ENCODE measurements at regions not wholly inside any gene's neighbourhood (a gene's known extent, or its start where the extent isn't known, plus 50 kb on each side); places are given as distances from the start of the nearest gene placed in this dataset.

DNA sequence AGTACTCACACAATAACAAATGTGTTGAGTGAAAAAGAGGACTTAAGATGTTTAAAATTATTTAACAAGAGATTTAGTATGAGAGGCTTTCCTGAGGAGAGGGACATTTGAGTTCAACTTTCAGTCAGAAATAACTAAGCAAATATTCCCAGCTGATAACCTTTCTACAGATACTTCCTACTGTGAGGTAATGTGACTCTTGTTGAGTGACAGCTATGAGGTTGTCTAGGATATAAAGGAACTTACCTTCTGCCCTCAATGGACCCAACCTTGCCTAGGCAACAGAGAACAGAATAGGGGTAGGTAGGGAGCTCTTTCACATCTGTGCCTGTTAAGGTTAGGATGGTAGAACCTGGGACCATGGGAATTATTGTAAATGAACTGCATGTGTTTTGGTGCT, 54.7 kb downstream of the GLUD2 start:
- no peak for DNase-seq (ENCODE audit: low read depth in 3 of 3)

DNA sequence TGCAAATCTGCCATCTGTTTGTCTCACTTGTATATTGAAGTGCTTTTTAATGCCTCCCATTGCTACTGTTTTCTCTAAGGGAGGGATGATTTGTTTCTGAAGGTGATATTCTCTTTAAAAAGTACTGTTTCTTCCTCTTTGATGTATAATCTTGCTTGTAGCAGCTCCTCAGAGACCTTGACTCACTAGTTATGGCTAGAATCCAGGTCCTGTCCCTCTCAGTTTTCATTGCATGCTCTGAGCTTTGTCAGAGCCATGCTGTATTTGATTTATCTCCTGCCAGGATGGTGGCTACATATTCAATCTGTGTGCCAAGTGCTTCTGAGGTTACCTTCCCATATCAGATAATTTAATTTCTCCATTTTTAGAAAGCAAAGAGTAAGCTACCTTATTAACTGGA, 56.0 kb downstream of the GLUD2 start:
- DNase-seq (ENCODE audit: low read depth in 3 of 3): no peak

GRCh38 chrX:121106484-121107235, 59.2 kb downstream of the GLUD2 start:
- DNase-seq (ENCODE audit: low read depth in 3 of 3): no peak

DNA sequence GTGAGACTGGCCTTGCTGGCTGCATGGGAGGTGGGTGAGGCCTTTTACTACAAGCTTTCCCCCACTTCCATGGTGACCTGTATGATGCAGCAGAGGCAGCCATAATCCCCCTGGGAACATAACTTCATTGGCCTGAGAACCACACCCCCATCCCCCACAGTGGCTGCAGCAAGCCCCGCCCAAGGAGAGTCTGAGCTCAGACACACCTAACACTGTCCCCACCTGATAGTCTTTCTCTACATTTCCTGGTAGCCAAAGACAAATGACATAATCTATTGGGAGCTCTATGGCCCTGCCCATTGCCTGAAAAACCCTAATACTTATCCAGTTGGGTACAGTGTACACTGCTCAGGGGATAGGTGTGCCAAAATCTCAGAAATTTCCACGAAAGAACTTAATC, 62.6 kb downstream of the GLUD2 start:
- DNase-seq (ENCODE audit: low read depth in 3 of 3): no peak

DNA sequence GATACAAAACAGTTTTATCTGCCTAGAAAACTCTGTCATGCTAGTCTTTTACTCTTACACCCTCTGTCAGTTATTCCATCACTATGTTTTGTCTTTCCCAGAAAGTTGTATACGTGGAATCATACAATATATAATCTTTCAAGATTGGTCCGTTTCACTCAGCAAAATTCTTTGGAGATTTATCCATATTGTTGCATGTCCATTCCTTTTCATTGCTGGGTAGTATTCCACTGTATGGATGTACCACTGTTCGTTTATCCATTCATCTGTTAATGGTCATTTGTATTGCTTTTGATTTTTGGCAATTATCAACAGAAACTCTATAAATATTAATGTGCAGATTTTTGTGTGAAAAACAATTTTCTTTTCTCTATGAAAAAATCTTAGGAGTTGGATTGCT, 63.1 kb downstream of the GLUD2 start:
- DNase-seq (ENCODE audit: low read depth in 3 of 3): no peak

GRCh38 chrX:121114691-121115090, 67.3 kb downstream of the GLUD2 start:
- no peak for DNase-seq (ENCODE audit: low read depth in 3 of 3)

GRCh38 chrX:121120690-121121605, 73.5 kb downstream of the GLUD2 start:
- no peak for DNase-seq (ENCODE audit: low read depth in 3 of 3)

DNA sequence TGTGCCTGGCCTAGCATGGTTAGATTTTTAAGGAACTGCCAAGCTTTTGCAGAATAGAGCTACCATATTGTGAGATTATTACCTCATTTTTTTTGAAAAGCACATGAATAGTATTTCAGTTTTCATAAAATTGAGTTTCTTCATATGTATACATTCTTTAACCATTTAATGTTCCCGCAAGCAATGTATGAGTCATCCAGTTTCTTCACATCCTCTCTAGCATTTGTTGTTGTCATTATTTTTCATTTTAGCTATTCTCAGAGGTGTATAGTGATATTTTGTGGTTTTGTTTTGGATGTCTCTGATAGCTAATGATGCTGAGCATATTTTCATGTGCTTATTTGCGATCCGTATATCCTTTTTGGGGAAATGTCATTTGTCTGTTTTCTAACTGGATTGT, 74.9 kb downstream of the GLUD2 start:
- no peak for DNase-seq (ENCODE audit: low read depth in 3 of 3)

DNA sequence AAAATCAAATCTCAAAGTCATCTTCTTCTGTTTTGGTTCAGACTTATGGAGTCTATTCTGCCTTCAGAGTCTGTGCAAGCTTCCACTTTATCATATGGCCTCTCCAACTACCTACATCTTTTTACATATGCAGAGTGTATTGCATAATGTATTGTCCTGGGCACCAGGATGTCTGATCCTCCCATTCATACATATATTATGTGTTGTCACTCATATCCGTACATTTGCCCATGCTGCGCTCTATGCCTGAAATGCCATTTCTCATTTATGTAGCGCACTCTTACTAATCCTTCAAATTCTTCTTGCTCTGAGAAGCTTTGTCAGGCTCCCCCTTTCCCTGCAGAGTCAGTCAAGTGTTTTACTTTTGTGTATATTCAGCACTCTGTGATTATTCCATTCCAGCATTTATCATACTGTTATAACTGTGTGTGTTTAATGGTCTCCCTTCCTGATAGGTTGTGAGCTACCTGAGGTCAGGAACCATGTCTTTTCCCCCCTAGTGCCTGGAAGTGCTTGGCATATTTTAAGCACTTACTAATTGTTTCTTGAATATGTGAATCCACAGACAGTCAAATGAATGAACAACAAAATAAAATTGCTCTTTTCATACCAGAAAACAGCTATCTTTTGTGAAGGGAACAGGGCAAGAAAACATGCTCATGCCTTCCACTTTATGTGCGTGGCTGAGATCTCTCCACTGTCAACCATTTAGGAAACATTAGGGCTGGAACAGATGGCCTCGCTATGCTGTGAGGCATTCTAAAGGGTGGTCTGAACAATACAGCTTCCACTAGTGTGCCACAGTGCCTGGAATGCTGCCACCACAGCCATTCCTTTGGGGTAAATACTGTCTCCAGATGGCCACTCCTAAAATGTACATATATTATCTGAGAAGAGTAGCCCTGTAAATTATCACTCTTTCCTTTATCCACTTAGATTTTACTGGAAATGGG, 81.8 kb downstream of the GLUD2 start:
- no peak for DNase-seq (ENCODE audit: low read depth in 3 of 3)

GRCh38 chrX:121132675-121133074, 85.3 kb downstream of the GLUD2 start:
- DNase-seq (ENCODE audit: low read depth in 3 of 3): no peak

DNA sequence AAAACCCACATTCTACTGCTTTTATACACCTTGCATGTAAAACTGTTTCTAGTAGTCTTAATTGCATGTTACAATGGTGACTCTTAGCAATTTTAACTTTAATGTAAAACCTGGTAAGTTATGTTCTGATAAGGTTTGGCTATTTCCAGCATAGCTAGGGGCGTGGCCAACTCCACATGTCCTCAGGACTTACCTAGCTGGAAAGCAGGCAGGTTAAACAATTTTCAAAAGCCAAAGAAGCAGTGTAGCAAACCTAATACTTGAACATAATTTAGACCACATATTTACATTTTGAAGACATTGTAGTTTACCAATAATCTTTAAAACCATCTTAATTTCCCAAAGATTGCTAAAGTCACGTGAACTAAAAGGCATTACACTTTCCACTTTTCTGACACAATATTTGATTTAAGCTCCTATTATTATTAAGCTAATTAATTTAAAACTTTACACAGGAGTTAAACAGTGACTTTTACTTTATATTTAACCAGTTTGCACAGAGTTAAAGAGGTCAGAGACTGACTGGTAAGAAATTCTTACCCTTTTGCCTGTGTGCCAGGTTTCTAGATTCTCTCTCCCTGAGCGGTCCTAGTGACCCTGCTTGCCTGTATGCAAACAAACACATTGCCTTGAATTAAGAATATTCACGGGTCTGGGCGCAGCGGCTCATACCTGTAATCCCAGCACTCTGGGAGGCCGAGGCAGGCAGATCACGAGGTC, 88.2 kb downstream of the GLUD2 start:
- no peak for DNase-seq (ENCODE audit: low read depth in 3 of 3)

- no peak for DNase-seq (ENCODE audit: low read depth in 3 of 3)
Observed at GRCh38 chrX:121146059-121146628, 98.7 kb downstream of the GLUD2 start.

DNA sequence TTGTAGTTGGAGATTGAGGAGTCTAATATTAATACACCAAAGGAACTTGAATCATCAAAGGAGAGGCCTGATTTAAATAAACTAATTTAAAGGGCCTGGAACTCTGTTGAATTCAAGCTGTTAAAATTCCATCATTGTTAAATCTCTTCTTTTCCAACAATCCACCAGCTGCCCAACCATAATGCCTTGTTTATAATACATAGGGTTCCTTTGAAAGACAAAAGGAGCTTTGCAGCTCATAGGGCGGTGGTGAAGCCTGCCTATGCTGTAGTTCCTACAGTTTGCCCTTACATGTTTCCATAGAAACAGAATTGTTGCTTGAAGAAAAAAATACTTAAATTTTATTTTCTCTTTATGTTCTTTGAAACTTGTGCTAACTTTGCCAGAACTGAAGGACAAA, 102.8 kb downstream of the GLUD2 start:
- no peak for DNase-seq (ENCODE audit: low read depth in 3 of 3)

GRCh38 chrX:121151293-121151692, 103.9 kb downstream of the GLUD2 start:
- DNase-seq (ENCODE audit: low read depth in 3 of 3): no peak

DNA sequence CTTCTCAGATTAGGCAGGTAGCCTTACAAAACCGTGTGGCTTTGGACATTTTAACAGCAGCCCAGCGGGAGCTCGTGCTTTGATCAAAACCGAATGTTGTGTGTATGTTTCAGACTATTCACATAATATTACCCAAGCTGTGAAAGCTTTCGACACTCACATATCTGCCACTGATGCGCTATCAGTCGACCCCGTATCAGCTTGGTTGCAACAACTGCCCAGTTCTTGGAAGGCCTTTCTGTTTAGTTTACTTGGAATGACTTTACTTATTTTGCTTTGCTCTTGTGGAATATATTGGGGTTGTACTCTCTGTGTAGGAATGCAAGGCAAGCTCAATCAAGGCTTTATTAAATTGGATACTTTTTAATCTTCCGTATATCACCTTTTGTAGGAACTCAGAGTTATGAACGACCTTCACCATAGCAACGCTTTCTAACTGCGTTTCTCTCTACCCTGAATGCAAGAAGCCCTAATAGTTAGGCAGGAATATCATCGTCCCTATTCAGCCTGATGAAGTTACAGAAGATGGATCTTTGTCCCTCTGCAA, 107.5 kb downstream of the GLUD2 start:
- DNase-seq (ENCODE audit: low read depth in 3 of 3): no peak

DNA sequence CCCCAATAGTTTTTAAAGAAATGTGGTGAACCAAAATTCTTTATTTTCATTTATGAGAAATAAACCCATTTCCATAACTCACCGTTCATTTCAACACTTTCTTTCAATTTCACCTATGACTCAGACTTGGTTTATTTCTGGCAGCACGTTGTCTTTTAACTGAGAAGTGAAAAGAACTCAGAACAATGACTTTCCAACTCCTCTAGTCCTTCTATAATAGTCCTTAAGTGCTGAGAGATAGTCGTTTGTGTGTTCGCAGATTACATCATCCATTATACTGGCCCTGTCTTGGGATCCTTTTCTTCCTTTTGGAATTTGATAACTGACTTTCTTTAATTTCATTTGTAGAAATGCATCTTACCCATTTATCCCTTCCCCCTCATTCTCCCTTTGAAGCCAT, 113.6 kb downstream of the GLUD2 start:
- no peak for DNase-seq (ENCODE audit: low read depth in 3 of 3)

- DNase-seq (ENCODE audit: low read depth in 3 of 3): peak in 1 of 3 experiments; percentile 7
Observed at GRCh38 chrX:121161501-121161933, 114.1 kb downstream of the GLUD2 start.

GRCh38 chrX:121163443-121163842, 116.0 kb downstream of the GLUD2 start:
- no peak for DNase-seq (ENCODE audit: low read depth in 3 of 3)

GRCh38 chrX:121165930-121166359, 118.5 kb downstream of the GLUD2 start:
- DNase-seq (ENCODE audit: low read depth in 3 of 3): no peak
